HEK293 (cell line): ENCODE measurements at regions not wholly inside any gene's neighbourhood (a gene's known extent, or its start where the extent isn't known, plus 50 kb on each side); places are given as distances from the start of the nearest gene placed in this dataset.

Experiments
- CTCF ChIA-PET: fragments of 350-600 bp; formaldehyde crosslinking; extraction: SDS; loops from one replicate; lab custom pipeline; 2021; ENCODE audit warnings: antibody characterized with exemption; lab: Yijun Ruan, JAX
- POLR2A ChIA-PET: fragments of 300-600 bp; formaldehyde crosslinking; extraction: SDS; loops from one replicate; lab custom pipeline; 2020; ENCODE audit warnings: antibody characterized with exemption, inconsistent platforms; lab: Yijun Ruan, JAX
- H3K27ac ChIP-seq: fragments of 200-500 bp; sonication (Bioruptor generic); 2 replicates; pipeline ENCODE4 v1.5.1; 2014; ENCODE audit warnings: low read depth, low read length, control low read depth, inconsistent platforms; ENCODE audit errors: extremely low read depth
- H3K36me3 ChIP-seq, 2 experiments: fragments of 200-500 bp in 1 of 2; sonication (Bioruptor generic) in 1 of 2; 1 replicate in 1 of 2; 2 replicates in 1 of 2; pipeline ENCODE4 v1.5.1; 2014 to 2017; ENCODE audit warnings: inconsistent platforms in 2 of 2, low read length in 2 of 2; ENCODE audit not compliant: control insufficient read depth in 2 of 2, insufficient read depth in 1 of 2
- H3K4me1 ChIP-seq: fragments of 200-500 bp; sonication (Bioruptor generic); 2 replicates; pipeline ENCODE4 v1.5.1; 2014; ENCODE audit warnings: mild to moderate bottlenecking, low read length, inconsistent platforms; ENCODE audit not compliant: control insufficient read depth, insufficient read depth
- H3K4me3 ChIP-seq: 2 replicates; pipeline ENCODE4 v1.5.1; 2011; ENCODE audit warnings: low read depth, mild to moderate bottlenecking, control low read depth, low read length, moderate library complexity
- H3K9me3 ChIP-seq: fragments of 200-500 bp; sonication (Bioruptor generic); 2 replicates; pipeline ENCODE4 v1.5.1; 2014; ENCODE audit warnings: low read depth, low read length, inconsistent platforms; ENCODE audit not compliant: control insufficient read depth, insufficient read depth
- GFI1B ChIP-seq: fragments of 450-650 bp; formaldehyde crosslinking; IDR thresholded peaks from 2 replicates; pipeline ENCODE4 v1.5.1; 2016; ENCODE audit warnings: missing biosample characterization, missing genetic modification characterization
- OSR2 ChIP-seq: fragments of 450-650 bp; formaldehyde crosslinking; IDR thresholded peaks from 2 replicates; pipeline ENCODE4 v1.5.1; 2016; ENCODE audit warnings: missing biosample characterization, missing genetic modification characterization
- RBAK ChIP-seq: fragments of 450-650 bp; formaldehyde crosslinking; IDR thresholded peaks from 2 replicates; pipeline ENCODE4 v1.5.1; 2016; ENCODE audit warnings: missing biosample characterization, missing genetic modification characterization
- SCRT1 ChIP-seq: fragments of 450-650 bp; formaldehyde crosslinking; IDR thresholded peaks from 2 replicates; pipeline ENCODE4 v1.5.1; 2016; ENCODE audit warnings: missing biosample characterization, missing genetic modification characterization, borderline replicate concordance
- SP7 ChIP-seq: fragments of 450-650 bp; formaldehyde crosslinking; IDR thresholded peaks from 2 replicates; pipeline ENCODE4 v1.5.1; 2016; ENCODE audit warnings: missing biosample characterization, missing genetic modification characterization
- TRIM28 ChIP-seq: IDR thresholded peaks from 2 replicates; pipeline ENCODE4 v1.6.1; 2011; ENCODE audit warnings: low read length, control low read depth, borderline replicate concordance
- YY2 ChIP-seq: fragments of 450-650 bp; formaldehyde crosslinking; IDR thresholded peaks from 2 replicates; pipeline ENCODE4 v1.5.1; 2016; ENCODE audit warnings: missing biosample characterization, missing genetic modification characterization
- ZNF114 ChIP-seq: fragments of 450-650 bp; formaldehyde crosslinking; IDR thresholded peaks from 2 replicates; pipeline ENCODE4 v1.5.0; 2017; ENCODE audit warnings: missing biosample characterization, missing genetic modification characterization
- ZNF132 ChIP-seq: fragments of 450-650 bp; formaldehyde crosslinking; IDR thresholded peaks from 2 replicates; pipeline ENCODE4 v1.5.1; 2017; ENCODE audit warnings: missing biosample characterization, missing genetic modification characterization, borderline replicate concordance
- ZNF184 ChIP-seq: fragments of 450-650 bp; IDR thresholded peaks from 2 replicates; pipeline ENCODE4 v1.5.1; 2018; ENCODE audit warnings: missing biosample characterization, mild to moderate bottlenecking, missing genetic modification characterization
- ZNF248 ChIP-seq: fragments of 450-650 bp; formaldehyde crosslinking; IDR thresholded peaks from 2 replicates; pipeline ENCODE4 v1.5.1; 2017; ENCODE audit warnings: missing biosample characterization, missing genetic modification characterization
- ZNF266 ChIP-seq: fragments of 450-650 bp; formaldehyde crosslinking; IDR thresholded peaks from 2 replicates; pipeline ENCODE4 v1.5.1; 2016; ENCODE audit warnings: missing biosample characterization, missing genetic modification characterization, low read depth
- ZNF274 ChIP-seq, 2 experiments: fragments of 200-500 bp in 1 of 2; fragments of 450-650 bp in 1 of 2; sonication (Bioruptor generic) in 1 of 2; formaldehyde crosslinking in 1 of 2; IDR thresholded peaks; 2 replicates each; pipeline versions ENCODE4 v1.5.1 to v1.6.1; 2014 to 2016; ENCODE audit warnings: borderline replicate concordance in 1 of 2, inconsistent platforms in 1 of 2, low read length in 1 of 2, missing biosample characterization in 1 of 2, missing genetic modification characterization in 1 of 2
- ZNF37A ChIP-seq: fragments of 450-650 bp; IDR thresholded peaks from 2 replicates; pipeline ENCODE4 v1.5.1; 2018; ENCODE audit warnings: missing biosample characterization, missing genetic modification characterization
- ZNF416 ChIP-seq: fragments of 450-650 bp; formaldehyde crosslinking; IDR thresholded peaks from 2 replicates; pipeline ENCODE4 v1.5.1; 2016; ENCODE audit warnings: missing biosample characterization, missing genetic modification characterization
- ZNF544 ChIP-seq: fragments of 450-650 bp; formaldehyde crosslinking; IDR thresholded peaks from 2 replicates; pipeline ENCODE4 v1.5.0; 2017; ENCODE audit warnings: missing biosample characterization, missing genetic modification characterization
- ZNF549 ChIP-seq: fragments of 450-650 bp; IDR thresholded peaks from 2 replicates; pipeline ENCODE4 v1.5.1; 2018; ENCODE audit warnings: missing biosample characterization, missing genetic modification characterization, mild to moderate bottlenecking, inconsistent platforms, moderate library complexity
- ZNF621 ChIP-seq: fragments of 450-650 bp; formaldehyde crosslinking; IDR thresholded peaks from 2 replicates; pipeline ENCODE4 v1.5.1; 2017; ENCODE audit warnings: missing biosample characterization, missing genetic modification characterization
- ZNF677 ChIP-seq: fragments of 450-650 bp; IDR thresholded peaks from 2 replicates; pipeline ENCODE4 v1.5.0; 2018; ENCODE audit warnings: missing biosample characterization, mild to moderate bottlenecking, missing genetic modification characterization, moderate library complexity
- ZNF768 ChIP-seq: fragments of 450-650 bp; formaldehyde crosslinking; IDR thresholded peaks from 2 replicates; pipeline ENCODE4 v1.5.1; 2018; ENCODE audit warnings: missing biosample characterization, mild to moderate bottlenecking, missing genetic modification characterization
- ZNF777 ChIP-seq: fragments of 450-650 bp; formaldehyde crosslinking; IDR thresholded peaks from 2 replicates; pipeline ENCODE4 v1.5.1; 2017; ENCODE audit warnings: missing biosample characterization, missing genetic modification characterization, borderline replicate concordance
- ZNF837 ChIP-seq: fragments of 450-650 bp; formaldehyde crosslinking; IDR thresholded peaks from 2 replicates; pipeline ENCODE4 v1.5.1; 2016; ENCODE audit warnings: missing biosample characterization, missing genetic modification characterization
- TF ChIP-seq, protein P1 (sequence below): fragments of 450-650 bp; formaldehyde crosslinking; IDR thresholded peaks from 2 replicates; pipeline ENCODE4 v1.5.0; 2017; ENCODE audit warnings: missing biosample characterization, missing genetic modification characterization, borderline replicate concordance

DNA sequence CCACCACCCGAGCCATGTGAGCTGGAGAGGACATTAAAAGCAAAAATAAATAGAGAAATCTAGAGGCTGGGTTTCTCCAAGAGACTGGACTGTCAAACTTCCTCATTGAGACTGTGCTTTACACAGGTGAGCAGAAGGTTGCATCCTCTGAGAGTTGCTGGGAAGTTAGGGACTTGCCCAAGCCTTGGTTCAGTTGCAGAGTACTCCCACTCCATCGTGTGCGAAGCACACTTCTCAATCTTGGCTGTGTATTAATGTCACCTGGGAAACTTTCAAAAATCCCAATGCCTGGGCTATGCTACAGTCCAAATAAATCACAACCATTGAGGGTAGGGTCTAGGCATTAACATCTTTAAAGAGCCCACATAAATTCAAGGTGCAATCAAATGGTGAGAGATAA lies 89.2 kb downstream of the ZNF330 start:
- Histone ChIP-seq H3K4me3 (no peak overlapping the region), H3K27ac (no peak overlapping the region), H3K9me3 (no peaks in the 10 kb centered on the region), H3K36me3 (no peaks in the 10 kb centered on the region), H3K4me1 (no peaks in the 10 kb centered on the region)
- ChIA-PET CTCF (no interaction called here), POLR2A (no interaction called here)
- no peak for TF ChIP-seq ZNF132 (tag by site-specific recombination)

DNA sequence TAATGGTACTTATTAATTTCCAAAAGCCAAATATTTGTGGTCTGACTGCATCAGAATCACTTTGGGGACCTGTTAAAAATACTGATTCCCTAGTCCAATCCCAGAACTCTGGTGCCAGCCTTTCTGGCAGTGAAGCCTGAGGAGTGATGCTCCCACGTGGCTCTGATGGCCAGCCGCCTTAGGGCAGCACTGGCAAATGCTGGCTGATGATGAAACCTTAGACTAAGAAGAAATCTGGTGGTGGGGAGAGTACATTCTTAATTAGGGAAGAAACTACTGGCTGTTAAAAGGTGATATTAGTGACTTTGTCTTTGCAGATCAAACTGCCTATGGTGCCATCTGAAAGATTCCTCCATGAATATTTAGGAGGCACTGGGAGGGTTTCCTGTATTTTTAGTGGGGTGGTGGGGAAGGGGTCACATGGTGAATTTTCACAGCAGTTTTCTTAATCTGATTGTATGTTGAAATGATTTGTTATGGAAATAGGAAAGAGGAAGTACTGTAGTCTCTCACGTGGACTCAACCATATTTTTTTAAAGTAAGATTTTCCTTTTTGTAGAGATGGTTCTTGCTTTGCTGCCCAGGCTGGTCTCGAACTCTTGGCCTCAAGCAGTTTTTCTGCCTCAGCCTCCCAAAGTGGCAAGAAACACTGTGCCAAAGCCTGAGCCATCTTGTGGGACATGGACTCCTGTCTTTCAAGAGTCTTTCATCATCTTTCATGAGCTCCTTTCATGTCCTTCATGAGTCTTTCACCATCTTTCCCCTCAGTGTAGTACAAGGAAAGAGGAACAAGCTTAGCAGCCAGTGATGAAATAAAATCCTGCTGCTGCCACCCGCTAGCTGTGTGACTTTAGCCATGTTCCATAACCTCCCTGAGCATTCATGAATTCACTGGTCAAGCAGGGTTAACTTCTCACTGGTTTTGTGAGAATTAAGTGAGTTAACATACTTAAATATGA lies 90.8 kb downstream of the ZNF330 start:
- H3K9me3 ChIP-seq = no peaks in the 10 kb centered on the region
- no peaks in the 10 kb centered on the region for H3K36me3 ChIP-seq
- H3K4me1 ChIP-seq = no peaks in the 10 kb centered on the region
- no peak overlapping the region for H3K27ac ChIP-seq
- POLR2A ChIA-PET = no interaction called here
- TF ChIP-seq, protein P1, sequence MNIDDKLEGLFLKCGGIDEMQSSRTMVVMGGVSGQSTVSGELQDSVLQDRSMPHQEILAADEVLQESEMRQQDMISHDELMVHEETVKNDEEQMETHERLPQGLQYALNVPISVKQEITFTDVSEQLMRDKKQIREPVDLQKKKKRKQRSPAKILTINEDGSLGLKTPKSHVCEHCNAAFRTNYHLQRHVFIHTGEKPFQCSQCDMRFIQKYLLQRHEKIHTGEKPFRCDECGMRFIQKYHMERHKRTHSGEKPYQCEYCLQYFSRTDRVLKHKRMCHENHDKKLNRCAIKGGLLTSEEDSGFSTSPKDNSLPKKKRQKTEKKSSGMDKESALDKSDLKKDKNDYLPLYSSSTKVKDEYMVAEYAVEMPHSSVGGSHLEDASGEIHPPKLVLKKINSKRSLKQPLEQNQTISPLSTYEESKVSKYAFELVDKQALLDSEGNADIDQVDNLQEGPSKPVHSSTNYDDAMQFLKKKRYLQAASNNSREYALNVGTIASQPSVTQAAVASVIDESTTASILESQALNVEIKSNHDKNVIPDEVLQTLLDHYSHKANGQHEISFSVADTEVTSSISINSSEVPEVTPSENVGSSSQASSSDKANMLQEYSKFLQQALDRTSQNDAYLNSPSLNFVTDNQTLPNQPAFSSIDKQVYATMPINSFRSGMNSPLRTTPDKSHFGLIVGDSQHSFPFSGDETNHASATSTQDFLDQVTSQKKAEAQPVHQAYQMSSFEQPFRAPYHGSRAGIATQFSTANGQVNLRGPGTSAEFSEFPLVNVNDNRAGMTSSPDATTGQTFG (tag by site-specific recombination) = no peak
- no peak for TF ChIP-seq ZNF416 (tag by site-specific recombination)
- CTCF ChIA-PET = no interaction called here
- no peak overlapping the region for H3K4me3 ChIP-seq

DNA sequence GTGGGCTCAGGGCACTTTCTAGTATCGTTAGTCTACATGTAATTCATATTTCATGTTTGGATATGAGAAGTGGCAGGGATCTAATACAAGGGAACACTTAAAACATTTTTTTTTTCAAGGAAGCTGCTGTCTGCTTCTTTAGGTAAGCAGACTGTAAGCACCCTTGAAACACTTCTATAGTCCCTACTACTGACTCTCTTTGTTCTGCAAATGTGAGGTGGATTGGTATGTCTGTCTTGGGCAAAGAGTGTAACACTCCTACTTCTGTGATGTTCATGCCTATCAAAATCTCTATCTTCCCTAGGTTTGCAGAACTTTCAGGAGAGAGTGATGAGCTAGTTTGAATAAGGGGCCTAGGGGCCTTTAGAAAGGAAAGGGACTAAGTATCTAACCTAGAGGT lies 93.9 kb downstream of the ZNF330 start:
- no peaks in the 10 kb centered on the region for H3K9me3 ChIP-seq
- ChIA-PET POLR2A (no interaction called here), CTCF (interaction anchor here (0.7 kb wide), 1 partner anchor 579 kb away, joined by 3 read pairs; no protein-coding TSS in a partner anchor)
- H3K4me3 ChIP-seq = no peak overlapping the region
- H3K27ac ChIP-seq = no peak overlapping the region
- no peak for TF ChIP-seq ZNF114
- no peak for TF ChIP-seq GFI1B
- TF ChIP-seq TRIM28 = no peak
- TF ChIP-seq ZNF248 (tag by site-specific recombination) = no peak
- TF ChIP-seq ZNF677 (tag by site-specific recombination) = no peak
- no peak for TF ChIP-seq ZNF544 (tag by site-specific recombination)
- no peak for TF ChIP-seq ZNF37A (tag by site-specific recombination)
- no peak for TF ChIP-seq YY2 (tag by site-specific recombination)
- no peak for TF ChIP-seq SCRT1
- TF ChIP-seq ZNF184 (tag by site-specific recombination) = no peak
- TF ChIP-seq ZNF621 = no peak
- TF ChIP-seq ZNF768 (tag by site-specific recombination) = no peak
- TF ChIP-seq ZNF837 = no peak
- no peak for TF ChIP-seq SP7 (tag by site-specific recombination)
- TF ChIP-seq ZNF549 (tag by site-specific recombination) = no peak
- TF ChIP-seq ZNF777 (tag by site-specific recombination) = no peak
- TF ChIP-seq ZNF266 (tag by site-specific recombination) = no peak
- no peak for TF ChIP-seq ZNF274 (IDR thresholded peaks at IDR 0.05; ENCODE audit: low read length)
- TF ChIP-seq ZNF274 (tag by site-specific recombination; IDR thresholded peaks at IDR 0.05; ENCODE audit: borderline replicate concordance) = no peak
- TF ChIP-seq OSR2 (tag by site-specific recombination) = no peak
- no peak for TF ChIP-seq RBAK
- no peaks in the 10 kb centered on the region for H3K36me3 ChIP-seq
- no peaks in the 10 kb centered on the region for H3K4me1 ChIP-seq
